ENCODE measurements at regions not wholly inside any gene's neighbourhood (a gene's known extent, or its start where the extent isn't known, plus 50 kb on each side); places are given as distances from the start of the nearest gene placed in this dataset.

DNA sequence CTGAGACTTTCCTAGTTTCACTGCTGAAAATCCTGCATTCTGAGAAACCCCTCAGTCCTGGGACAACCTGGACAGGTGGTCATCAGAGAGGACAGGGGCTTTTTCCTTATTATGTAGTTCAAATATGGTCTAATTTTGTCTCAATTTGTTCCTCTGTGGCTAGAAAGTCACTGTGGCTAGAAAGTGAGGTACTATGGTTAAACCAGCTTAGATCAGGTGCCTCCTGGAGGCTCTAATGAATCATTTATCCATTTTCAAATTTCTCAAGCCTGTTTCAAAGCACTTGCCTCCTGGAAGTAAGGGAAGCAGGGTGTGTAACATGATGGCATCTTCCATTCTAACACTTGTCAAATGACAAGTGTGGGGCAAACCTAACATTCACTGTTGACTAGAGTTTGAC, 326.8 kb downstream of the PIK3C3 start:
- no peak for TF ChIP-seq CTCF (IDR thresholded peaks at IDR 0.05; ENCODE audit: low read depth, low read length, poor library complexity, severe bottlenecking)
- no peak for TF ChIP-seq EZH2phosphoT487 (IDR thresholded peaks at IDR 0.05; ENCODE audit: borderline replicate concordance, low read length)

Data from DOHH2 (cell line).